ENCODE measurements at regions not wholly inside any gene's neighbourhood (a gene's known extent, or its start where the extent isn't known, plus 50 kb on each side); places are given as distances from the start of the nearest gene placed in this dataset.

DNA sequence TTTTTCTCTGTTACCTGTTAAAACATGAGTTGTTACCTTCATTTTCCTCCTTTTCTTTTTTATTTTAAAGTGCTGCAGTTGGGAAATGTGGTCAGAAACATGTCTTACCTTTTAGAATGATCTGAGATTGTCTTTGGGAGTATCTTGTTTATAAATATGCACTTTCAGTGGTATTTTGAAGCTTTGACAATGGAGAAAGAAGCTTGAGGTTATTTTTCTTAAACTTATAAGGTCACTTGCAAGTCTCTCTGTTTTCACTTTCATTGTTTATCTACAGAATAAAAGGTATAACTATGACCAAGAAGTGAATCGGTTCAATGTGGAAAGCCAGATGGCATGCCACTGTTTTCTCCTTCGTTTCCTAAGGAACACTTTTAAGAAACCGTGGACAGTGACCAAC is 167.5 kb upstream of the SLC7A11 start:
- no peak for TF ChIP-seq EZH2 (IDR thresholded peaks at IDR 0.05; ENCODE audit: insufficient read depth, poor library complexity, severe bottlenecking)
- TF ChIP-seq EZH2phosphoT487 (IDR thresholded peaks at IDR 0.05; ENCODE audit: insufficient read depth, low read depth) = no peak

Measured in GM23248 (cell line).